Mucosa of descending colon (tissue), 3 donors: ENCODE measurements at regions not wholly inside any gene's neighbourhood (a gene's known extent, or its start where the extent isn't known, plus 50 kb on each side); places are given as distances from the start of the nearest gene placed in this dataset.
A peak's percentile ranks its signal among the peaks of the same experiment; 100 is the strongest.

ENCODE experiments used
- ATAC-seq: fragments of 200-7000 bp; cut with Tn5 transposase; one replicate; pipeline ENCODE4 v1.9.1; 2020; ENCODE audit warnings: mild to moderate bottlenecking, moderate library complexity
- DNase-seq, 3 donors: peaks; one replicate each; pipeline ENCODE4 v3.0.0-alpha.2; 2020
- H3K36me3 ChIP-seq: fragments of 200-600 bp; one replicate; pipeline ENCODE4 v1.8.0; 2021; ENCODE audit warnings: low read depth, mild to moderate bottlenecking
- H3K4me1 ChIP-seq: fragments of 200-600 bp; one replicate; pipeline ENCODE4 v1.8.0; 2021; ENCODE audit warnings: low read depth, mild to moderate bottlenecking
- H3K4me3 ChIP-seq: fragments of 200-600 bp; one replicate; pipeline ENCODE4 v1.8.0; 2021; ENCODE audit warnings: mild to moderate bottlenecking
- H3K9me3 ChIP-seq: fragments of 200-600 bp; one replicate; pipeline ENCODE4 v1.8.0; 2021; ENCODE audit warnings: mild to moderate bottlenecking
- intact Hi-C, 2 donors: fragments of 100-400 bp; cut with DNase I in 1 of 2; cut with micrococcal nuclease in 1 of 2; formaldehyde crosslinking; loops; one replicate each; pipeline versions ENCODE4 v1.11.0 to v1.11.1; 2022; cut with DNase I, micrococcal nuclease
- TF ChIP-seq, protein P1 (sequence below): fragments of 200-600 bp; IDR thresholded peaks from one replicate; pipeline ENCODE4 v1.8.0; 2022; ENCODE audit warnings: antibody characterized with exemption, mild to moderate bottlenecking
- donor health status: DM: no; HTN: no; CAD: no; lungs with moderate emphysema.
- donor health status: DM: no; HTN: no; CAD: no.
- donor health status: DM: no; HTN: yes; CAD: no.

DNA sequence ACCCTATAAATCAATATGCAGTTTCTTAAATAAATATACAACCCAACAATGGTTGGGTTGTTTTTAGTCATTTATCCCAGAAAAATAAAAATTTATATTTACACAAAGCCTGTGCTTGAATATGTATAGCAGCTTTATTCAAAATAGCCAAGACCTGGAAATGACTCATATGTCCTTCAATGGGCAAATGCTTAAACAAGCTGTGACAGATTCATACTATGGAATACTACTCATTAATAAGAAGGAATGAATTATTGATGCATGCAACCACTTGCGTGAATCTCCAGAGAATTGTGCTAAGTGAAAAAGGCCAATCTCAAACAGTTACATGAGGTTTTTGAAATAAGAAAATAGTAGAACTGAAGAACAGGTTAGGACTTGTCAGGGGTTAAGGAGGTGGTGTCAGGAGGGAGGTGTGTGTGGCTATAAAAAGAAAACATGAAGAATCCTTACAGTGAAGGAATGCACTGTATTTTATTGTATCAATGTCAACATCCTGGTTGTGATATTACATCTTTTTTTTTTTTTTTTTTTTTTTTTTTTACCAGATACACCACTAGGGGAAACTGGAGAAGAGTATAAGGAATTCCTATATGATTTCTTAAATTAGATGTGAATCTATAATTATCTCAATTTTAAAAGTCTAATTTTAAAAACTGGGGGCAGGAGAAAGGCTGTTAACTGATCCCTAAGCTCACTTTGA is 82.4 kb upstream of the CD44 start:
- ATAC-seq (peak; percentile 74), DNase-seq (no peak)
- H3K36me3 ChIP-seq: no peaks in the 10 kb centered on the region
- H3K9me3 ChIP-seq: no peaks in the 10 kb centered on the region
- H3K4me1 ChIP-seq: no peaks in the 10 kb centered on the region
- H3K4me3 ChIP-seq: no peak overlapping the region
- TF ChIP-seq, protein P1, sequence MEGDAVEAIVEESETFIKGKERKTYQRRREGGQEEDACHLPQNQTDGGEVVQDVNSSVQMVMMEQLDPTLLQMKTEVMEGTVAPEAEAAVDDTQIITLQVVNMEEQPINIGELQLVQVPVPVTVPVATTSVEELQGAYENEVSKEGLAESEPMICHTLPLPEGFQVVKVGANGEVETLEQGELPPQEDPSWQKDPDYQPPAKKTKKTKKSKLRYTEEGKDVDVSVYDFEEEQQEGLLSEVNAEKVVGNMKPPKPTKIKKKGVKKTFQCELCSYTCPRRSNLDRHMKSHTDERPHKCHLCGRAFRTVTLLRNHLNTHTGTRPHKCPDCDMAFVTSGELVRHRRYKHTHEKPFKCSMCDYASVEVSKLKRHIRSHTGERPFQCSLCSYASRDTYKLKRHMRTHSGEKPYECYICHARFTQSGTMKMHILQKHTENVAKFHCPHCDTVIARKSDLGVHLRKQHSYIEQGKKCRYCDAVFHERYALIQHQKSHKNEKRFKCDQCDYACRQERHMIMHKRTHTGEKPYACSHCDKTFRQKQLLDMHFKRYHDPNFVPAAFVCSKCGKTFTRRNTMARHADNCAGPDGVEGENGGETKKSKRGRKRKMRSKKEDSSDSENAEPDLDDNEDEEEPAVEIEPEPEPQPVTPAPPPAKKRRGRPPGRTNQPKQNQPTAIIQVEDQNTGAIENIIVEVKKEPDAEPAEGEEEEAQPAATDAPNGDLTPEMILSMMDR: no peak
- intact Hi-C loops: no loop called here

DNA sequence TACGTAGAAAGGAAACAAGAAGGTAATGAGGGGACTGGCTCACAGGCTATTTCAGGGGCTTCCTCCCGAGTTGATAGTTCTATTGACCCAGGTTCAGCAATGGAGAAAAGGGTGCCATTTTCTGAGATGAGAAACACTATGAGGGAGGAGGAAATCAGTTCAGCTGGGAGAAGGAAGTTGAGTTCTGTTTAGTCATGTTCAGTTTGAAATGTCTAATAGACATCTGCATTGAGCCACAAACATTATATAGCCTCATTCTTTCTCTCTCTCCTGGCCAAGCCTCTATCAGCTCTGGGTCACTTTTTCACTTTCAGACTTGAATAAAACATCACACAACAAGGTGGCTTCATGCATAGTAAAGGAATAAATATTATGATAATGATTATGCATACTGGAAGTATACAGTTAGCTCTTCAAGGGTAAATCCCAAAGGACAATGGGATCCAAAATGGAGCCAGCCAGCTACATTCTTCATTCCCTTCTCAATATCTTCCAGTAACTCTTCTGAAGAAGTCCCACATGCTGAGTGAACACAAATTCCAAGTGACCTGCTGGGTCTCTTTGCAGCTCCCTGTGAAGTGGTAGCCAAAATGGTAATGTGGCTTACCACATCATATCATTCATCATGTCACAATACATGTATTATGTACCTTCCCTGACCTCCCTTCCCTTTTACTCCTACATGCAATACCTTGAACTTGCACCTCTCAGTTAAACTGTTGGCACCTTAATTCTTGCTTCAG is 80.9 kb upstream of the CD44 start:
- intact Hi-C loops: no loop called here
- TF ChIP-seq, protein P1: no peak

DNA sequence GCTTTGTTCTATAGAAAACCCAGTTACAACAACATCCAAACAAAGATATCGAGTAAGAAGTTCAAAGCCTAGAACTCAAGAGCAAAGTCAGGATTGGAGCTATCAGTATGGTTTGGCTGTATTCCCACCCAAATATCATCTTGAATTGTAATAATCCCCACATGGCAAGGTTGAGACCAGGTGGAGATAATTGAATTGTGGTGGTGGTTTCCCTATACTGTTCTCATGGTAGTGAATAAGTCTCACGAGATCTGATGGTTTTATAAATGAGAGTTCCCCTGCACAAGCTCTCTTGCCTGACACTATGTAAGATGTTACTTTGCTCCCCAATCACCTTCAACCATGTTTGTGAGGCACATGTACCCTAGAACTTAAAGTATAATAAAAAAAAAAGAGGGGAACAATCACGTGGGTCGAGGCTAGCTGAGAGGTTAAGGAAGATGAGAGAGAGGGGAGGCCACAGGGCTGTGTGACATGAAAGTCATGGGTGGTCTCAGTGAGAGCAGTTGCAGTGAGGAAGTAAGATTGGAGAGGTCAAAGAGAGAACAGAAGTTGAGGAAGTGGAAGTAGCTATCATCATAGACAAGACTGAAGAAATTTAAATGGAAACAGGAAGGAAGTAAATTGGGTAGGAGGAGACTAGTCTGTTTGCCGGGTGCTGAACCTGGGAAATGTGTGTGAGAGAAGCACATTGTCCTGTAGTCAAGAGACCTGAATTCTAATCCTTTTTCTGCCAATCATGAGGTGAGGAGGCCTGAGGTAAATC is 80.1 kb upstream of the CD44 start:
- TF ChIP-seq, protein P1: no peak
- Histone ChIP-seq H3K4me1 (no peaks in the 10 kb centered on the region), H3K36me3 (no peaks in the 10 kb centered on the region), H3K9me3 (no peaks in the 10 kb centered on the region), H3K4me3 (no peak overlapping the region)
- intact Hi-C loops: no loop called here
- ATAC-seq: peak; percentile 52
- no peak for DNase-seq

More for the DNA sequence above, 80.9 kb upstream of the CD44 start:
- no peak for DNase-seq
- ATAC-seq: peak; percentile 42
- no peaks in the 10 kb centered on the region for H3K9me3 ChIP-seq
- H3K4me1 ChIP-seq: no peaks in the 10 kb centered on the region
- H3K36me3 ChIP-seq: no peaks in the 10 kb centered on the region
- no peak overlapping the region for H3K4me3 ChIP-seq

DNA sequence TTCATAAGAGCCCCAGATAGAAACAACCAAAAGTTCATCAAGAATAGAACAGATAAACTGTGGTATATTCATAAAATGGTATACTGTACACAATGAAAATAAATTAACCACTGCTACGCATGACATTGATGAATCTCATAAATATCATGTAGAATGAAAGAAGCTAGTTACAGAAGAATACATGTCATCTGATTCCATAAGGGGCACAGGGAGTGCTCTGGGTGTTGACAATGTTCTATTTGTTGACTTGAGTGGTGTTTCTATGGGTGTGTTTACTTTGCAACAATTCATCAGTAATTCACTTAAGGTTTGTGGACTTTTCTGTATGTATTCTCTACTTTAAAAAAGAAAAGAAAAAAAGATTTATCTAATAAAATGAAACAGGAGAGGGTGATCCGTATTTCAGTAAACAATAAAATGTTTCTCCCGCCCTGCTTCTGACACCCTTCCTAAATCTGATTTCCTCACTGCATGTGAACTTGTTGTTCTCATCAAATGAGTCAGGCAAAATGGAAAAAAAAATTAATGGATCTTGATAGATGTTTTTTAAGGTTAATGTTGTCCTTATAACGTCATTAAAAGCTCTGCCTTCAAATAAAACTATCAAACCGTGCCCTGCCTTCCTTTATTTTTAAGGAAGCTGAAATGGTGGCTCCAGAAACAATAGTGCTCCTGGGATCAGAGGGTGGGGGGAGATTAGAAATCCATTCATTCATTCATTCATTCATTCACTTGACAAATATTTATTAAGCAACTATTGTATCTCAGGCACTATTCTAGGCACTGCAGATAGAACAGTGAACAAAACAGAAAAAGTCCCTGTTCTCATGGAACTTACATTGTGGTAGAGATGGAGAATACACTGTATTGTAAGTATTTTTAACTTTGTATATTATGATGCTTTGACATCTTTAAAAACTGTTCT is 77.2 kb upstream of the CD44 start:
- ATAC-seq (no peak), DNase-seq (no peak)
- Histone ChIP-seq H3K9me3 (no peaks in the 10 kb centered on the region), H3K4me1 (no peaks in the 10 kb centered on the region), H3K4me3 (no peak overlapping the region), H3K36me3 (no peaks in the 10 kb centered on the region)
- intact Hi-C loops: no loop called here
- TF ChIP-seq, protein P1: no peak

DNA sequence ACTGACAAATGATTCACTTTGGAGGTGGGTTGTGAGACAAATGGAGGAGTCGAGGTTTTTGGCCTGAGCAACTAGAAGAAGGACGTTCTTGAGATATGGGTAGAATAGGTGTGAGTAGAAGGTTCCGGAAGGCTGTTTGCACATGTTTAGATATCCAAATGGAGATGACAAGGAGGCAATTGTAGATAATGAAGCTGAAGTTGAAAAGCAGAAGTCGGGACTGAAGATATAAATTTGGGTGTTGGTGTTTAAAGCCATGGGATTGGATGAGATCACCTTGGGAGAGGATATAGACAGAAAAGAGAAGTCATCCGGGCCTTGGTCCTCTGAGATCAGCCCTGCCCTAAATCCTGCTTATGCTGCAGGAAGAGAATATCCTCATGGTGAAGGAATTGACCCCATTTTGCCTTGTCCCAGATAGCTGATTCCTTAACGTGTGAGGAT is 75.5 kb upstream of the CD44 start:
- TF ChIP-seq, protein P1: no peak
- DNase-seq: no peak
- Histone ChIP-seq H3K4me3 (no peak overlapping the region), H3K36me3 (no peaks in the 10 kb centered on the region), H3K4me1 (no peaks in the 10 kb centered on the region), H3K9me3 (no peaks in the 10 kb centered on the region)
- no peak for ATAC-seq
- intact Hi-C loops: no loop called here
